Tibial nerve (tissue), 4 donors: ENCODE measurements at regions not wholly inside any gene's neighbourhood (a gene's known extent, or its start where the extent isn't known, plus 50 kb on each side); places are given as distances from the start of the nearest gene placed in this dataset.
"Not testable (repeated sequence)": the region's sequence is repeated elsewhere in the genome, so short reads cannot be mapped to it uniquely, and the experiment has no call there.

Experiments used
- DNase-seq, 2 donors: peaks; one replicate each; pipeline ENCODE4 v3.0.0-alpha.2; 2019; ENCODE audit warnings: low spot score in 2 of 2
- H3K27ac ChIP-seq, 4 donors: fragments of 200-600 bp; sonication (generic) in 3 of 4; one replicate each; pipeline ENCODE4 v1.5.1; 2017 to 2019; ENCODE audit warnings: mild to moderate bottlenecking in 1 of 4
- H3K27me3 ChIP-seq, 2 donors: fragments of 200-600 bp; sonication (generic) in 1 of 2; one replicate each; pipeline versions ENCODE4 v1.5.1 to v1.6.0; 2017 to 2019
- H3K36me3 ChIP-seq, 3 donors: fragments of 200-600 bp; sonication (generic); one replicate each; pipeline ENCODE4 v1.5.1; 2018 to 2019
- H3K4me1 ChIP-seq, 4 donors: fragments of 200-600 bp; sonication (generic) in 3 of 4; one replicate each; pipeline ENCODE4 v1.5.1; 2017 to 2019
- H3K4me3 ChIP-seq, 4 donors: fragments of 200-600 bp; sonication (generic) in 3 of 4; one replicate each; pipeline ENCODE4 v1.5.1; 2017 to 2019; ENCODE audit warnings: mild to moderate bottlenecking in 1 of 4, moderate library complexity in 1 of 4
- H3K9me3 ChIP-seq, 4 donors: fragments of 200-600 bp; sonication (generic) in 3 of 4; one replicate each; pipeline ENCODE4 v1.5.1; 2017 to 2019
- CTCF ChIP-seq, 5 experiments: fragments of 200-600 bp in 3 of 5; fragments of 450-650 bp in 2 of 5; sonication (generic) in 3 of 5; IDR thresholded peaks; one replicate each; pipeline ENCODE4 v1.5.1; 2016 to 2019; ENCODE audit warnings: antibody characterized with exemption in 5 of 5, mild to moderate bottlenecking in 3 of 5, moderate library complexity in 2 of 5
- EP300 ChIP-seq, 2 donors: sonication (generic); formaldehyde crosslinking; IDR thresholded peaks; one replicate each; pipeline ENCODE4 v1.6.1; 2017; ENCODE audit warnings: antibody characterized with exemption in 2 of 2, mild to moderate bottlenecking in 1 of 2
- POLR2A ChIP-seq, 2 donors: fragments of 450-650 bp; IDR thresholded peaks; one replicate each; pipeline ENCODE4 v1.6.1; 2017; ENCODE audit warnings: antibody characterized with exemption in 2 of 2, mild to moderate bottlenecking in 2 of 2, moderate library complexity in 2 of 2
- WGBS, 2 donors: methylation state at CpG; one replicate each; pipeline ENCODE4 v1.1.5; 2018; 5-methylcytosine and 5-hydroxymethylcytosine counted together

- Histone ChIP-seq H3K4me1 (no peaks in the 10 kb centered on the region), H3K36me3 (no peaks in the 10 kb centered on the region), H3K4me3 (no peak overlapping the region), H3K27me3 (no peaks in the 10 kb centered on the region), H3K27ac (no peak overlapping the region), H3K9me3 (no peaks in the 10 kb centered on the region)
- WGBS, 2 donors: 75 to 77% methylated on average over 7 of the region's 7 CpGs
- no peak for TF ChIP-seq CTCF (IDR thresholded peaks at IDR 0.05)
- TF ChIP-seq POLR2A (IDR thresholded peaks at IDR 0.05): no peak
- no peak for TF ChIP-seq EP300 (IDR thresholded peaks at IDR 0.05)
- no peak for DNase-seq
Measured at GRCh38 chr1:96581772-96582171, 139.8 kb upstream of the PTBP2 start.

- no peaks in the 10 kb centered on the region for H3K4me1 ChIP-seq
- H3K9me3 ChIP-seq: no peaks in the 10 kb centered on the region
- no peak for DNase-seq
- no peak overlapping the region for H3K27ac ChIP-seq
- H3K36me3 ChIP-seq: no peaks in the 10 kb centered on the region
- no peak for TF ChIP-seq EP300 (IDR thresholded peaks at IDR 0.05)
- TF ChIP-seq POLR2A (IDR thresholded peaks at IDR 0.05): no peak
- no peak for TF ChIP-seq CTCF (IDR thresholded peaks at IDR 0.05)
- H3K27me3 ChIP-seq: no peaks in the 10 kb centered on the region
- no peak overlapping the region for H3K4me3 ChIP-seq
Measured at GRCh38 chr1:96583903-96584302, 137.7 kb upstream of the PTBP2 start.

- Histone ChIP-seq H3K36me3 (no peaks in the 10 kb centered on the region), H3K4me1 (no peaks in the 10 kb centered on the region), H3K4me3 (no peak overlapping the region), H3K27me3 (no peaks in the 10 kb centered on the region), H3K27ac (no peak overlapping the region), H3K9me3 (no peaks in the 10 kb centered on the region)
- no peak for DNase-seq
- TF ChIP-seq POLR2A (IDR thresholded peaks at IDR 0.05) (no peak), EP300 (IDR thresholded peaks at IDR 0.05) (no peak), CTCF (IDR thresholded peaks at IDR 0.05) (no peak)
- 53 to 63% methylated on average over 4 of the region's 4 CpGs for WGBS, 2 donors
Measured at GRCh38 chr1:96587222-96587621, 134.4 kb upstream of the PTBP2 start.

- Histone ChIP-seq H3K36me3 (no peaks in the 10 kb centered on the region), H3K27ac (no peak overlapping the region), H3K27me3 (no peaks in the 10 kb centered on the region), H3K9me3 (no peaks in the 10 kb centered on the region), H3K4me1 (no peaks in the 10 kb centered on the region), H3K4me3 (no peak overlapping the region)
- no peak for DNase-seq
- 38 to 84% methylated on average over 1 of the region's 1 CpG for WGBS, 2 donors
- TF ChIP-seq EP300 (IDR thresholded peaks at IDR 0.05) (no peak), POLR2A (IDR thresholded peaks at IDR 0.05) (no peak), CTCF (IDR thresholded peaks at IDR 0.05) (no peak)
Measured at GRCh38 chr1:96588416-96588995, 133.1 kb upstream of the PTBP2 start.

- 100% methylated on average over 2 of the region's 2 CpGs for WGBS, 2 donors
- not testable (repeated sequence) for H3K9me3 ChIP-seq, H3K4me3 ChIP-seq, H3K4me1 ChIP-seq, DNase-seq, H3K27ac ChIP-seq, H3K27me3 ChIP-seq, H3K36me3 ChIP-seq
Measured at GRCh38 chr1:96595530-96595929, 126.1 kb upstream of the PTBP2 start.
